NCI-H1436 (cell line): ENCODE measurements at regions not wholly inside any gene's neighbourhood (a gene's known extent, or its start where the extent isn't known, plus 50 kb on each side); places are given as distances from the start of the nearest gene placed in this dataset.
A peak's percentile ranks its signal among the peaks of the same experiment; 100 is the strongest.

Experiments used
- DNase-seq: peaks from one replicate; lab custom pipeline; 2025; lab: John Stamatoyannopoulos, UW

DNA sequence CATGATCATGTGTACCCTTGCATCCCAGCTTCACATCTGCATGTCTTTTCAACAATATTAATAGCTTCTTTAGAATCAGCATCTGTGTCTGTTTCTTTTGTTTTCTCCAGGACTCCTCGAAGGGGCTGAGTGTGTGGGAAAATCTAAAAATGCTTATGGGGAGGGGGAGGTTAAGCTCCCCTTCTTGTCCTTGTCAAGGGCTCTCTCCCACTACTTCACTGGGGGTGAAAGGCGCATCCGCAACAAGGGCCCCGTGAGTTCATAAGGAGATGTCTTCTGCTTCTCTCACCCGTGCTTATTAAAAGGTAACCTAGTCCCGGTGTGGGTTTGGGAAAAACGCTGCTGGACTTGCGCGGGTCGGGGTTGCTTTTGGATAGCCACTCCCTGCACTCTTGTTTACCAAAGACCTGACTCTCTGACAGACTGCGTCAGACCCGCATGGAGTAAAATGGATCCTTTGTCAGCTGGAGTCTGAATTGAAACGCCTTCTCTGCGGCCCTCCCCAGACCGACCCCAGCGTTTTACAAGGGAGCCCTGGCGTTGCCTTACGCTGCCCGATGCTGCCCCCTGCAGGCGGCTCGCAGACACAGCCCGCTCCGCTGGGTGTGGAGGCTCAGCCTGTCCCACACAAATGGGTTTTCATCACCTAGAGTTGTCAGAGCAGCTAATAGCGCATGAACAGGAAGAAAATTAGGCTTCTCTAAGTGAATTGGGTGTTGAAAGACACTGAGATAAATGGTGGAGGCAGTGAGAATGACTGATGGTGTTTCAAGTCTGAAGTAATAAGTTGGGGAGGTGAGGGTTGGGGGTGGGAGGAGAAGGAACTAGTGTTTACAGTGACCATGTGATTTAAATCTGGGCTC is 53.8 kb downstream of the IER5 start:
- peak; percentile 84 for DNase-seq

DNA sequence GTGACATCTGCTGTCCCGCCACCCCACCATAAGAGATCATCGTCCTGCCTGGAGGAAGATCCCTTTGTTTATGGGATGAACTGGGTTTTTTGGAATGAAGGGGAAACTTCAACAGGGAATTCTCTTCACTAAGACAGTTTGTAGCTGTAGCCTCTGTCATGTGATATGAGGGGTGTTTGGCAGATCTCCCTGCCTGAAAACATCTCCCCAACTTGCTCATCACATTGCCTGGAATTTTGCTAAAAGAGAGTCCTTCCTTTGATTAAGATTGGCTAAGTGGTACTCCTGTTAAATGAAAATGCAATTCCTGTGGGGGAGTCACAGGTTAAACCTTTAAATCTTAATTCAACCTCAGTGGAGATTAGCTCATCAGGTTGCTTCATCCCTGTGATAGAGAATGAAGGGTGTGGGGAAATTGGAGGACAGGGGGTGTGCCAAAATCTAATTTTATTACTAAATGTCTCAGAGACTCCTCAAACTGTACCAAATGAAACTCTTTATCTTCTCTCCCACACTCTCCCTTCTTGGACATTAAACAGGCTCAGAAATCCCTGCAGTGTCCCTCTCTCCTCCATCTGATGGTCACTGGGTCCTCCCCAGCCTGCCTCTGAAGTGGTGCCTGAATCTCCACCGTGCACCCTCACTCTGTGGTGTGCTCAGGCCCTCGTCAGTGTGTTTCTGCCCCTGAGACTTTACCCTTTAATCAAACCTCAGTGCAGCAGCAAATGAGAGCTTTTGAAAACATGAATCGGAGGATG is 54.8 kb downstream of the IER5 start:
- no peak for DNase-seq

GRCh38 chr1:181144238-181144637 is 55.7 kb downstream of the IER5 start:
- no peak for DNase-seq

DNA sequence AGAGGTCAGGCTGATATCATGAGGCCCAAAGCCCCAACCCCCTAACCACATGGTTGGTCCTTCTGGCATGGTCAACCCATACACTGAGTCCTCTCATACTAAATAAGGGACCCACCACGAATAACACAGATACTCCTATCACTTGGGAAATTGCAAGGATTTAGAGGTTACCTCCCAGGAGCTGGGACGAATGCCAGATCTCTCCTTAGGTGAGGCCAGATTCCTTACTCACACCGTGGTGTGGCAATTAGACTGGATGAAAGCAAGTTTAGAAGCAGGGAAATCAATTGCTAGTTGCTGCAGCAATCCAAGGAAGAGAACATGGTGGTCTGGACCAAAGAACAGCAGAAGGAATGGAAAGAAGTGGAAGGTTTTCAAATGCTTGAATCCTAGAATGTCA is 60.1 kb downstream of the IER5 start:
- no peak for DNase-seq

DNA sequence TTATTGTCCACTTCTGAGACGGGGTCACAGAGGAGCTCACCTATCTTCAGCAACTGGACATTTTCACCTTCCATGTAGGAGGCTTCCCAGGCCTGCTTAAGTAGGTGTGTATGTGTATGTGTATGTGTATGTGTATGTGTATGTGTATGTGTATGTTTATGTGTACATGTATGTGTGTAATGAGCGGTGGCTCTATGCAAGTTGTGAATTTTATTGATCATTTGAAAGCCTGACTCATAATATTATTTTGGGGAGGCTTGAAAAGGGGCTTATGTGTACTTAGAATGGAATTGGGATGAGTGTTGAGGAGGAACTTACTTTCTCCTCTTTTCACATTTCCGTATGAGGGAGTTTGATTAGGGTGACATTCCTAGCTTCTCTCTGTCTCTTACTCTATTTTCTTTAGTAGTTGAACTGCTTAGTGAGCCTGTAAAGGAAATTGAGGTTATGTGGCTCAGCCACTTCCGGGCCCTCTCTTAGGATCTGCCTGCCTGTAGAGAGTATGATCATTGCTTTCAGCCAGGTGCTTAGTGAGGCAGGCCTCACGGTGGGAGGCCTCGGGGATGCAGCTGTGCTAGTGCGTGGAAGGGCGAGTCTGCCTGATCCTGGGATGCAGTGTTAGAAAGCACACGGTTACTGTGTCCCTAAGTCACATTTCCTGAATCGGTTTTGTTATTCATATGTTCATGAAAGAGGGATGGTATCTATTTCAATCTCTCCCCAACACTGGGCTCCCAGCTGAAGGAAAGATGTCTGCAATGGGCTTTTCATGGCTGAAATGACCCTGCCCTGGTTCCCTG is 61.0 kb downstream of the IER5 start:
- no peak for DNase-seq

GRCh38 chr1:181150273-181150672 is 61.8 kb downstream of the IER5 start:
- DNase-seq = no peak

- DNase-seq = no peak
These were observed 62.3 kb downstream of the IER5 start for GRCh38 chr1:181150842-181151241.

GRCh38 chr1:181151378-181152326 is 63.2 kb downstream of the IER5 start:
- no peak for DNase-seq

GRCh38 chr1:181152892-181153633 is 64.6 kb downstream of the IER5 start:
- no peak for DNase-seq

GRCh38 chr1:181153634-181153961 is 65.1 kb downstream of the IER5 start:
- no peak for DNase-seq

DNA sequence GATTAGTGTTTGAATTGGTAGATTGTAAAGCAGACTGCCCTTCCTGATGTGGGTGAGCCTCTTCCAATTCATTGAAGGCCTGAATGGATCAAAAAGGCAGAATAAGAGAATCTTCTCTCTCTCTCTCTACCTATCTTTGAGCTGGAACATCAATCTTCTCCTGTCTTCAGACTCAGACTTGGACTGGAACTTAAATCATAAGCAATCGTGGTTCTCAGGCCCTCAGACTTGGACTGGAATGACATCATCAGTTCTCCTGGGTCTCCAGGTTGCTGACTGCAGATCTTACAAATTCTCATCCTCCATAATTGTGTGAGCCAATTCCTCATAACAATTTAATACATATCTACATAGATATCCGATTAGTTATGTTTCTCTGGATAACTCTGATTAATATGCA is 66.8 kb downstream of the IER5 start:
- no peak for DNase-seq

DNA sequence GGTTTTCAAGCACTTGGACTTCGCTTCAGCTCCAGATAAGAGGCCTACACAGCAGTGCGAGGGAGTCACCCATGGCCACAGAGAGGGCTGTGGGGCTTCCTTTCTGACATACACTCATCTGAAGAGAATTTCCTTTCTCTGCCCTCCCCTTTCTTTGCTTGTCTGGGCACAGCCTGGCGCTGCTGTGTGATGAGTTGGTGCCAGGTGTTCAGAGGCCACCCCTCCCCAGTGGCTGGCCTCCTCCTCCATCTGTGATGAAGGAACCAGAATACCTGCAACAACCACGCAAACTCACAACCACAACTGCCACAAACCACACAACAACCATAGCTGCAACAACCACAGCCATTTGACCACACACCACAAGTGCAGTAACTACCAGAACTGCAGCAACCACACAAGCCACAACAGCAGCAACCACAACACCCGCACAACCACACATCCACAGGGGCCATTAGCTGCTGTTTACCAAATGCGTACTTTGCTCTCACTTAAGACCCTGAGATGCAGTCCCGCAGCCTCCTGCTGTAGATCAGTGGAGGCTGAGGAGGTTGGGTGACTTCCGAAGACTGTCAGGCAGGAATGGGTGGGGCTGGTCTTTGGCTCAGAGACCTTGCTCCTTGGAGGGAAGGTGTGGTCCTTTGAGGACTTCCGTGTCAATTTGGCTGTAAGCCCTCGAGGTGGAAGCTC is 71.1 kb downstream of the IER5 start:
- DNase-seq = no peak

DNA sequence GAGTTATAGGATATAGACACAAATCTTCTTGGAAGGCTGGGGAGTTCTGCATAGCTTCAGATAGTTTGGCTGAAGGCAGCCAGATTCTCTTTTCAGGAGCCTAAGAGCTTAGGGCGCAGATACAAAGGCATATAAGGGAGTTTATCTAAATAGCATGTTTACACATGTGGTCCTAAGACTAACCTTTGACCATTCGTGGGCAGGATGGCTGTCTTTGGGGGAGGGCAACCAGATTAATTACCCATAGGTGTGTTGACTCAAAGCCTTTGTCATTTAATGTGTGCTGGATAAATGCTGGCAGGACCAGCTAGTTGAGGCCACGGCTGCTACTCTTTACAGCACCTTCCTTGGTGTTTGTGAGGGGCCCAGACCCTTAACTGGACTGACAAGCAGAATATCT is 71.8 kb downstream of the IER5 start:
- no peak for DNase-seq

DNA sequence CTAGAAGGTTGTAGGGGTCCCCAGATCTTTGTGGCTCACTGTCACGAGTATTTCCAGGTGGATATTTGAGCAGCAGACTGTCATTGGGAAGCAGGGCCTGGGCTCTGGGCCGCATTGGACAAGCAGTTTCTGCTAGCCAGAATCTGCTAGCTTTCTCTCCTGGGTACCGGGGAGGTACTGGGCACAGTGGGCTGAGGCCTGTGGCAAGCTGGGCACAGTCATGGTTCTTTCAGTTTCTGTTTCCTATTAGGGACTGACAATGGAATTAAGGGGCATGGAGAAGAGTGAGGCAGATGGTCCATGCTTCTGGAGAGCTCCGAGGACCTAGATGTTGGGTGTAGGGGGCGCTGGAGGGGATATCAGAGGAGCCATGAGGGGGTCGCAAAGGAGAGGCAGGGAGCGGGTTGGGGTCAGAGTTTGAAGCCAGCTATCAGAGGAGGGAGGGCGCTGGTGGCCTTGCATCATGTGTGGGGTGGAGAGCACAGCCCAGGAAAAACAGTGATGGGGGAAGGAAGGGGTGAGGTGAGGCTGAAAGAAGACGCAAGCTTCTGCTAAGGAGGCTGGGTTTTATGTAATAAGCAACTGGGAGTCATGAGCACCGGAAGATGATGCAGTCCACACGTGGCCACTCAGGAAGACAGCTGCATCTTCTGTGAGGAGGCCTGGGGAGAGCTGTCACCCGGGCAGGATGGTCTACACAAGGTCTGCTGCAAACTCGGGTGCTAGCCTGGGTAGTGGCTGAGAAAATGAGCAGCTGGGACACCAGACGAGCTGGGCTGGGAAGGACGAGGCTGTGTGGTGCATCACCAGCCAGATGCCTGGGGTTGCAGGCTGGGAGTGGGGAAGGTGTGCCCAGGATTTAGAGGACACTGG is 72.7 kb downstream of the IER5 start:
- no peak for DNase-seq

DNA sequence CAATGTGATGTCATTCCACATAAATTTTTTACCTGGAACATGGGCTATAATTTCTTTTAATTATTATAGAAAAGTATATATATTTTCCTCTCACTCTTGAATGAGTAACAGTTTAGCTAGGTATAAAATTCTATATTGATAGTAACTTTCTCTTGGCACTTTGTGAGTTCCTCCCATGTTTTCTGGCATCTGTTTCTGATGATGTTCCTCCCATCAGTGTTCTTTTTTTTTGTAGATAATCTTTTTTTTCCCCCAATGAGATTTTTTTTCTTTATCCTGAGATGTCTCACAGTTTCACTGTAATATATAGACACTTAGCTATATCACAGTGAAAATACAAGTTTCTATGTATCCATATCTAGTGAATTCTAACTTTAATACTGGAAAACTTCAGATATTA is 75.2 kb downstream of the IER5 start:
- no peak for DNase-seq

- DNase-seq = peak; percentile 67
These were observed 78.1 kb downstream of the IER5 start for GRCh38 chr1:181166377-181167196.

DNA sequence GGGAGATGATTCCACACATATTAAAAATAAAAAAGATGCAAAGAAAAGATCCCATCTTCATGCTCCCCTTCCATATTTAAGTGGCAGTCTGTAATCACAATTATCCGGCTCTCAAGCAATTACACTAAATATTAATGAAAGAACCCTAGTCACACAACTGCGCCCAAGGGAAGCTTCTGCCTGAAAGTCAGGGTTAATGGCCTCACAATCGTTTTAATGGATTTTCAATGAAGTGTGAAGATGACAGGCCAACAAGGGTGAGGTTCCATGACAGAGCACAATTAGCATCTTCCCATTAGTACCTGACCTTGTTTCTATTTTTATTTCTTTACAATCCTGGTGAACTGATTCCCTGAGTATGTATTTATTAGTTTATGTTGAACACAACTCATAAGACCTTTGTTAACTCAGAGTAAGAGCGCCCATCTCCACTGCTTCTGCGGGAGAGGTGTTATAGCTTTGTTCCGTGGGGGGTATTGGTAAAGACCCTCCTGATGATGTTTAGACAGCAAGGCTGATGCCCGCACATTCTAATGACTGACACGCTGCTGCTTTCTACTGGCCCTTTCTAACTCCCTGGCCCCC is 80.9 kb downstream of the IER5 start:
- peak; percentile 37 for DNase-seq

DNA sequence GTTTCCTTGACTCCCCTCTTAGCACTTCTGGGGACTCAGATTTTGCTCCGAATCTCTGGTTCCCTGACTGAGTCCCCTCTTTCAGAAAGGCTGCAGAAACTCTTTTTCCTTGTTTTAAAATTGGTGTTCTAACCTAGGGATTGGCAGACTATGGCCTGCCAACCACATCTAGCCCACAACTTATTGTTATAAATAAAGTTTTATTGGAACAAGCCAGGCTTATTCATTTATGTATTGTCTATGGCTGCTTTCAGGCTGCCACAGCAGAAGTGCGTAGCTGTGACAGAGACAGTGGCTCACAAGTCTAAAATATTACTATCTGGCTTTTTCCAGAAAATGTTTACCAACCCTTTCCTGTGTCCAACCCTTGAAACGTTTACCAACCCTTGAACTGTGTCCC is 81.7 kb downstream of the IER5 start:
- DNase-seq = no peak
